GM12878 (cell line): ENCODE measurements at regions not wholly inside any gene's neighbourhood (a gene's known extent, or its start where the extent isn't known, plus 50 kb on each side); places are given as distances from the start of the nearest gene placed in this dataset.

Experiments
- CTCF ChIP-seq, 3 experiments: IDR thresholded peaks in 2 of 3; conservative IDR thresholded peaks in 1 of 3; 2 replicates each; pipeline ENCODE4 v1.5.1; 2011; ENCODE audit warnings: low read depth in 3 of 3, low read length in 3 of 3, mild to moderate bottlenecking in 3 of 3, control low read depth in 2 of 3, moderate library complexity in 2 of 3, inconsistent platforms in 1 of 3, mixed read lengths in 1 of 3; ENCODE audit not compliant: control insufficient read depth in 2 of 3, insufficient read depth in 1 of 3; ENCODE audit errors: extremely low read depth in 1 of 3
- ETV6 ChIP-seq, 2 experiments: fragments of 450-650 bp in 1 of 2; IDR thresholded peaks in 1 of 2; conservative IDR thresholded peaks in 1 of 2; 2 replicates each; pipeline ENCODE4 v1.6.1; 2014; ENCODE audit warnings: antibody characterized with exemption in 1 of 2, borderline replicate concordance in 1 of 2, low read depth in 1 of 2, mild to moderate bottlenecking in 1 of 2, moderate library complexity in 1 of 2
- PBX3 ChIP-seq: IDR thresholded peaks from 2 replicates; pipeline ENCODE4 v1.6.1; 2011; ENCODE audit warnings: mild to moderate bottlenecking, low read depth, low read length, moderate library complexity; ENCODE audit not compliant: insufficient replicate concordance
- POLR2A ChIP-seq: IDR thresholded peaks from 2 replicates; pipeline ENCODE4 v1.6.1; 2011; ENCODE audit warnings: low read depth, mild to moderate bottlenecking, low read length
- RFX5 ChIP-seq: IDR thresholded peaks from 2 replicates; pipeline ENCODE4 v1.6.1; 2011; ENCODE audit warnings: low read depth, low read length, improper control_type of control experiment
- ZBTB11 ChIP-seq: fragments of 450-650 bp; formaldehyde crosslinking; IDR thresholded peaks from 2 replicates; pipeline ENCODE4 v1.5.0; 2022; ENCODE audit warnings: mild to moderate bottlenecking, missing genetic modification characterization
- ZNF217 ChIP-seq: fragments of 450-650 bp; IDR thresholded peaks from 2 replicates; pipeline ENCODE4 v1.6.1; 2017; ENCODE audit warnings: antibody characterized with exemption, mild to moderate bottlenecking

GRCh38 chr11:106286881-106287504 lies 209.5 kb downstream of the AASDHPPT start:
- TF ChIP-seq CTCF (IDR thresholded peaks at IDR 0.05 in 2 of 3, conservative IDR thresholded peaks at IDR 0.05 in 1 of 3; ENCODE audit: control insufficient read depth in 2 of 3, extremely low read depth in 1 of 3, insufficient read depth in 1 of 3, low read depth in 3 of 3, low read length in 3 of 3) (no peak), RFX5 (no peak), PBX3 (no peak), ETV6 (conservative IDR thresholded peaks at IDR 0.05 in 1 of 2, IDR thresholded peaks at IDR 0.05 in 1 of 2; ENCODE audit: borderline replicate concordance in 1 of 2, low read depth in 1 of 2) (no peak), POLR2A (no peak), ZBTB11 (CRISPR knock-in tag) (no peak), ZNF217 (no peak)
